Keratinocyte (primary cell): ENCODE measurements at regions not wholly inside any gene's neighbourhood (a gene's known extent, or its start where the extent isn't known, plus 50 kb on each side); places are given as distances from the start of the nearest gene placed in this dataset.
A peak's percentile ranks its signal among the peaks of the same experiment; 100 is the strongest.

Experiments used
- DNase-seq: peaks from one replicate; pipeline ENCODE4 v3.0.0-alpha.2; 2011; ENCODE audit warnings: low read depth, missing footprints, low spot score
- FAIRE-seq: peaks from 2 replicates; lab custom pipeline; 2011; peaks lifted over from hg19 to GRCh38; lab: Jason Lieb, UNC
- H2AFZ ChIP-seq: 2 replicates; pipeline ENCODE4 v1.6.0; 2012; ENCODE audit warnings: low read length, control low read depth, inconsistent platforms; ENCODE audit not compliant: control insufficient read depth
- H3K27ac ChIP-seq: 2 replicates; pipeline ENCODE4 v1.5.1; 2011; ENCODE audit warnings: low read length; ENCODE audit not compliant: control insufficient read depth, insufficient read depth
- H3K27me3 ChIP-seq: 3 replicates; pipeline ENCODE4 v1.6.0; 2011; ENCODE audit warnings: low read length; ENCODE audit not compliant: control insufficient read depth, insufficient read depth; ENCODE audit errors: extremely low read depth
- H3K36me3 ChIP-seq, 2 experiments: 2 replicates in 1 of 2; 3 replicates in 1 of 2; pipeline ENCODE4 v1.5.1; 2011; ENCODE audit warnings: low read length in 2 of 2, mild to moderate bottlenecking in 1 of 2; ENCODE audit not compliant: control insufficient read depth in 2 of 2, insufficient read depth in 2 of 2; ENCODE audit errors: extremely low read depth in 1 of 2
- H3K4me1 ChIP-seq: 3 replicates; pipeline ENCODE4 v1.5.1; 2011; ENCODE audit warnings: low read length; ENCODE audit not compliant: control insufficient read depth, insufficient read depth; ENCODE audit errors: extremely low read depth
- H3K4me2 ChIP-seq: 3 replicates; pipeline ENCODE4 v1.6.0; 2011; ENCODE audit warnings: low read depth, low read length; ENCODE audit not compliant: control insufficient read depth, insufficient read depth; ENCODE audit errors: extremely low read depth
- H3K4me3 ChIP-seq, 3 experiments: fragments of 200-600 bp in 1 of 3; sonication (generic) in 1 of 3; 2 replicates in 2 of 3; 3 replicates in 1 of 3; pipeline ENCODE4 v1.5.1; 2011 to 2016; ENCODE audit warnings: low read length in 3 of 3, mild to moderate bottlenecking in 3 of 3, control low read depth in 2 of 3, inconsistent platforms in 1 of 3, low read depth in 1 of 3, mixed read lengths in 1 of 3, mixed run types in 1 of 3, moderate library complexity in 1 of 3; ENCODE audit not compliant: control insufficient read depth in 2 of 3, insufficient read depth in 2 of 3; ENCODE audit errors: extremely low read depth in 1 of 3
- H3K79me2 ChIP-seq: 2 replicates; pipeline ENCODE4 v1.6.0; 2012; ENCODE audit warnings: low read length; ENCODE audit not compliant: control insufficient read depth, insufficient read depth
- H3K9ac ChIP-seq: 3 replicates; pipeline ENCODE4 v1.6.0; 2011; ENCODE audit warnings: low read length; ENCODE audit not compliant: control insufficient read depth, insufficient read depth; ENCODE audit errors: extremely low read depth
- H3K9me1 ChIP-seq: 3 replicates; pipeline ENCODE4 v1.6.0; 2011; ENCODE audit warnings: low read length; ENCODE audit not compliant: control insufficient read depth, insufficient read depth; ENCODE audit errors: extremely low read depth
- H3K9me3 ChIP-seq: 2 replicates; pipeline ENCODE4 v1.5.1; 2012; ENCODE audit warnings: low read depth, low read length; ENCODE audit not compliant: control insufficient read depth
- H4K20me1 ChIP-seq: 3 replicates; pipeline ENCODE4 v1.6.0; 2011; ENCODE audit warnings: low read length; ENCODE audit not compliant: control insufficient read depth, insufficient read depth; ENCODE audit errors: extremely low read depth
- CTCF ChIP-seq, 3 experiments: IDR thresholded peaks in 1 of 3; conservative IDR thresholded peaks in 1 of 3; optimal IDR thresholded peaks in 1 of 3; 2 replicates in 2 of 3; 3 replicates in 1 of 3; pipeline versions ENCODE3 to v1.5.1; 2011; ENCODE audit warnings: low read length in 3 of 3, mild to moderate bottlenecking in 3 of 3, moderate library complexity in 2 of 3, control low read depth in 1 of 3, inconsistent platforms in 1 of 3; ENCODE audit not compliant: insufficient read depth in 2 of 3; ENCODE audit errors: extremely low read depth in 1 of 3
- EZH2 ChIP-seq: IDR thresholded peaks from one replicate; pipeline ENCODE4 v1.6.1; 2012; ENCODE audit warnings: inconsistent platforms, mild to moderate bottlenecking, low read length, moderate library complexity
- dilution Hi-C: fragments of 300-500 bp; cut with MboI; formaldehyde crosslinking; loops from one replicate; pipeline ENCODE4 v1.7.0; 2020; ENCODE audit warnings: low sequenced_read_pairs; ENCODE audit not compliant: extremely low pct_ligation_motif_present

GRCh38 chr2:187988348-187988747 lies 303.3 kb upstream of the GULP1 start:
- no peak for FAIRE-seq
- Histone ChIP-seq H3K9ac (no peak overlapping the region), H3K27ac (no peak overlapping the region), H3K9me1 (no peaks in the 10 kb centered on the region), H4K20me1 (no peaks in the 10 kb centered on the region), H3K79me2 (no peaks in the 10 kb centered on the region), H2AFZ (no peak overlapping the region), H3K9me3 (no peaks in the 10 kb centered on the region), H3K4me1 (peaks cover 14% of the 10 kb centered on the region), H3K4me2 (no peak overlapping the region), H3K36me3 (no peaks in the 10 kb centered on the region), H3K4me3 (no peak overlapping the region), H3K27me3 (no peaks in the 10 kb centered on the region)
- dilution Hi-C loops, result no loop called here
- no peak for TF ChIP-seq CTCF (optimal IDR thresholded peaks at IDR 0.05 in 1 of 3, IDR thresholded peaks at IDR 0.05 in 1 of 3, conservative IDR thresholded peaks at IDR 0.05 in 1 of 3; ENCODE audit: extremely low read depth in 1 of 3, insufficient read depth in 2 of 3, low read length in 3 of 3)
- TF ChIP-seq EZH2, result no peak
- DNase-seq, result no peak

- DNase-seq, result no peak
- Histone ChIP-seq H3K4me3 (no peak overlapping the region), H2AFZ (no peak overlapping the region), H3K9me3 (no peaks in the 10 kb centered on the region), H3K36me3 (no peaks in the 10 kb centered on the region), H3K79me2 (no peaks in the 10 kb centered on the region), H3K9ac (no peak overlapping the region), H3K4me2 (no peak overlapping the region), H3K27me3 (no peaks in the 10 kb centered on the region), H3K27ac (no peak overlapping the region), H3K4me1 (peaks cover 14% of the 10 kb centered on the region), H3K9me1 (no peaks in the 10 kb centered on the region), H4K20me1 (no peaks in the 10 kb centered on the region)
- peak; percentile 29 for FAIRE-seq
- dilution Hi-C loops, result loop anchor here (10.0 kb wide), 1 partner anchor 95 kb away; no protein-coding TSS in a partner anchor
- TF ChIP-seq EZH2 (no peak), CTCF (optimal IDR thresholded peaks at IDR 0.05 in 1 of 3, IDR thresholded peaks at IDR 0.05 in 1 of 3, conservative IDR thresholded peaks at IDR 0.05 in 1 of 3; ENCODE audit: extremely low read depth in 1 of 3, insufficient read depth in 2 of 3, low read length in 3 of 3) (no peak)
Observed at GRCh38 chr2:187989925-187990623, 301.6 kb upstream of the GULP1 start.
